ENCODE measurements at regions not wholly inside any gene's neighbourhood (a gene's known extent, or its start where the extent isn't known, plus 50 kb on each side); places are given as distances from the start of the nearest gene placed in this dataset.

DNA sequence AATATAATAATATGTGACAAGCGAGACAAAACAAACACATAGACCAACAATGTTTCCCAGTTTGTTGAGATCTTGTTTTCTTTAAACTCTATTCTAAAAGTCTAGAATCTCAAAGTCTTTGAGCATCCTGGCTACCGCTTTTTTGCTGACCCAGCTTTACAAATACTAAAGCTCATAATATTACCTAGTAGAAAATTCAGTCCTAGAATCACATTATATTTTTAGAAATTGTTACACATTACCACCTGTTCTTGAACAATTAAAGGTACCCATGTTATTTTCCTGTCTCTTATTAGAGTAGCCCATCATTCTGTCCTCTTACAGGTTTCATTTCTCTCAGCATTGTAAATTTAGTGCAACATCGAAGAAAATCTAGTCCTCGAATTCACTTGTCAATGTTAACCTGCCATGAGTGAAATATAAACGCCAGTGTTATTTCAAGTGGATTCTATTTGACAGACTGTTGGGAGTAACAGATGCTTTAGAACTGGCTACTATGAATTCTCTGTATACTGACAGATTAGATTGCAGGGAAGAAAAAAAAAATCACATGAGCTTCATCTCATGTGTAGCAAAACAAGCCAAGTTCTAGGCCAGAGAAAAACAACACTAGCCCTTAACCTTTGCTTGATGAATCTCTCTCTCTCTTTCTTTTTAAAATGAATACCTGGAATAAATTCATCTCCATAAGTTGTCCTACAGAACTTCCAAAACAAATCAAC lies 851.2 kb upstream of the ADAMTS5 start:
- no peak overlapping the region for H3K4me3 Mint-ChIP-seq (ENCODE audit: unreplicated experiment)
- no peaks in the 10 kb centered on the region for H3K4me1 Mint-ChIP-seq (ENCODE audit: low read depth, unreplicated experiment)
- no peaks in the 10 kb centered on the region for H3K27me3 Mint-ChIP-seq (ENCODE audit: unreplicated experiment)
- no peak overlapping the region for H3K27ac Mint-ChIP-seq (ENCODE audit: unreplicated experiment)
- no peak for DNase-seq
- no peaks in the 10 kb centered on the region for H3K36me3 Mint-ChIP-seq (ENCODE audit: unreplicated experiment)
- no peak for TF ChIP-seq CTCF (IDR thresholded peaks at IDR 0.05; ENCODE audit: partially characterized antibody, unreplicated experiment)
- H3K9me3 Mint-ChIP-seq (ENCODE audit: unreplicated experiment) = no peaks in the 10 kb centered on the region

GRCh38 chr21:27817074-27817473 lies 850.2 kb upstream of the ADAMTS5 start:
- no peak for TF ChIP-seq CTCF (IDR thresholded peaks at IDR 0.05; ENCODE audit: partially characterized antibody, unreplicated experiment)
- H3K4me3 Mint-ChIP-seq (ENCODE audit: unreplicated experiment) = no peak overlapping the region
- no peaks in the 10 kb centered on the region for H3K36me3 Mint-ChIP-seq (ENCODE audit: unreplicated experiment)
- no peaks in the 10 kb centered on the region for H3K9me3 Mint-ChIP-seq (ENCODE audit: unreplicated experiment)
- no peak overlapping the region for H3K27ac Mint-ChIP-seq (ENCODE audit: unreplicated experiment)
- no peaks in the 10 kb centered on the region for H3K4me1 Mint-ChIP-seq (ENCODE audit: low read depth, unreplicated experiment)
- H3K27me3 Mint-ChIP-seq (ENCODE audit: unreplicated experiment) = no peaks in the 10 kb centered on the region
- no peak for DNase-seq

DNA sequence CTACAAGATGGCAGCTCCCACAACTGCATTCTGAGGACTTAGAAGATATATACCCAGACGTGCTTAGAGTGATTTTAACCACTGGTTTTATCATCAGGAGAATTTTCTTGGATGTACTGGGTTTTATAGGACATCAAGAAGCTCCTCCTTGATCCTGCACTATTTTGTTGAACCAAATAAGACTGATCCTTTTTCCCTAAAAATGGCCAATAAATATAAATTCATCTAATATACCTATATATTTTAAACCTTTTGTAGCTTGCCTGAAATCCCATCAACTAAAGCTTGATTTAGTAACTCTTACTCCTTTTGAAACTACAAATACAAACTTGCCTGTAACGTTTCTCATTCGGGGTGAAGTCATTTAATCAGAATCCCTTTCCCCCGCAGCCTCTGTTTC lies 849.4 kb upstream of the ADAMTS5 start:
- Mint-ChIP-seq H3K27me3 (ENCODE audit: unreplicated experiment) (no peaks in the 10 kb centered on the region), H3K4me1 (ENCODE audit: low read depth, unreplicated experiment) (no peaks in the 10 kb centered on the region), H3K9me3 (ENCODE audit: unreplicated experiment) (no peaks in the 10 kb centered on the region), H3K27ac (ENCODE audit: unreplicated experiment) (no peak overlapping the region), H3K4me3 (ENCODE audit: unreplicated experiment) (no peak overlapping the region), H3K36me3 (ENCODE audit: unreplicated experiment) (no peaks in the 10 kb centered on the region)
- no peak for TF ChIP-seq CTCF (IDR thresholded peaks at IDR 0.05; ENCODE audit: partially characterized antibody, unreplicated experiment)
- no peak for DNase-seq

DNA sequence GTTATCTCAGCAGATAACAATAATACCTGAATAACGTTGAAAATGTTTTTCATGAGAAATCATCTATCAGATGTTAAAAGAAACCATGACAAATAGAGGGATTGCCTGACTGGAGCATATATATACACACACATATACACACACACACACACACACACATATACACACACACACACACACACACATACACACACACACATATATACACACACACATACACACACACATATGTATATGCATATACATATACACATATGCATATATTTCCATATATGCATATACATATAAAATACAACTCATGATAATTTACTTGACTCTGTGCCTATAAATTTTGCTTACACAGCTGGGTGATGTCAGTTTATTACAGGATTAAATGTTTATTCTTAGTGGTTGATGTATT lies 847.3 kb upstream of the ADAMTS5 start:
- no peak overlapping the region for H3K27ac Mint-ChIP-seq (ENCODE audit: unreplicated experiment)
- no peaks in the 10 kb centered on the region for H3K36me3 Mint-ChIP-seq (ENCODE audit: unreplicated experiment)
- no peak overlapping the region for H3K4me3 Mint-ChIP-seq (ENCODE audit: unreplicated experiment)
- H3K4me1 Mint-ChIP-seq (ENCODE audit: low read depth, unreplicated experiment) = no peaks in the 10 kb centered on the region
- no peak for DNase-seq
- no peaks in the 10 kb centered on the region for H3K27me3 Mint-ChIP-seq (ENCODE audit: unreplicated experiment)
- H3K9me3 Mint-ChIP-seq (ENCODE audit: unreplicated experiment) = no peaks in the 10 kb centered on the region
- no peak for TF ChIP-seq CTCF (IDR thresholded peaks at IDR 0.05; ENCODE audit: partially characterized antibody, unreplicated experiment)

DNA sequence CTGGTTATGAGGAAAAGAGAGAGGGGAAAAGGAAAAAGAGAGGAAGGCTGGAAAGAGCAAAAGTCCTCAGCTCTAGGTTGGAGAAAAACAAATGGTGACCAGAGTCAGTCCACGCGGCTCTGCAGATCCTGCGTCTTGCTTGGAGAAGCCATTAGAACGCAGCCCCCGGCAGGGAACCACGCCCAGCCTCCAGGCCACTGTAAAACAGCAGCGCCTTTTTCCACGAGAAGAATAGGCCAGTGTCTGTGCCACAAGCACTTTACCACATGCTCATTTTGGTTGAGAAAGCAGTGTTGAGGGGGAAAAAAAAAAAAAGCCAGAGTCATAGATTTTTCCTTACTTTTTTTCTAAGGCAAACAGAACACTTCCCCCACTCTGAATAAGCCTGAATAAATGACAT lies 846.9 kb upstream of the ADAMTS5 start:
- H3K27ac Mint-ChIP-seq (ENCODE audit: unreplicated experiment) = no peak overlapping the region
- no peaks in the 10 kb centered on the region for H3K36me3 Mint-ChIP-seq (ENCODE audit: unreplicated experiment)
- no peaks in the 10 kb centered on the region for H3K4me1 Mint-ChIP-seq (ENCODE audit: low read depth, unreplicated experiment)
- no peak overlapping the region for H3K4me3 Mint-ChIP-seq (ENCODE audit: unreplicated experiment)
- DNase-seq = peak; percentile 35
- no peaks in the 10 kb centered on the region for H3K27me3 Mint-ChIP-seq (ENCODE audit: unreplicated experiment)
- no peak for TF ChIP-seq CTCF (IDR thresholded peaks at IDR 0.05; ENCODE audit: partially characterized antibody, unreplicated experiment)
- H3K9me3 Mint-ChIP-seq (ENCODE audit: unreplicated experiment) = no peaks in the 10 kb centered on the region
